Fibroblast of villous mesenchyme (primary cell): ENCODE measurements at regions not wholly inside any gene's neighbourhood (a gene's known extent, or its start where the extent isn't known, plus 50 kb on each side); places are given as distances from the start of the nearest gene placed in this dataset.

Experiments used
- DNase-seq: peaks from one replicate; pipeline ENCODE4 v3.0.0-alpha.2; 2010; ENCODE audit warnings: low read depth
- H3K4me3 ChIP-seq: 2 replicates; pipeline ENCODE4 v1.5.1; 2011; ENCODE audit warnings: low read depth, mild to moderate bottlenecking, low read length
- CTCF ChIP-seq: IDR thresholded peaks from 2 replicates; pipeline ENCODE4 v1.5.1; 2012; ENCODE audit warnings: low read depth, mild to moderate bottlenecking, low read length; ENCODE audit not compliant: insufficient read depth

GRCh38 chr9:29691145-29691544, 2117.9 kb upstream of the C9orf72 start:
- H3K4me3 ChIP-seq, result no peak overlapping the region
- TF ChIP-seq CTCF, result no peak
- peak; percentile 7 for DNase-seq

GRCh38 chr9:29691758-29692407, 2118.6 kb upstream of the C9orf72 start:
- H3K4me3 ChIP-seq, result no peak overlapping the region
- TF ChIP-seq CTCF, result peak; percentile 74
- peak; percentile 66 for DNase-seq

GRCh38 chr9:29697011-29697410, 2123.7 kb upstream of the C9orf72 start:
- H3K4me3 ChIP-seq, result no peak overlapping the region
- peak; percentile 28 for DNase-seq
- no peak for TF ChIP-seq CTCF

- no peak for TF ChIP-seq CTCF
- DNase-seq, result peak; percentile 37
- no peak overlapping the region for H3K4me3 ChIP-seq
These were observed 2128.3 kb upstream of the C9orf72 start for GRCh38 chr9:29701559-29701958.

GRCh38 chr9:29701971-29702370, 2128.7 kb upstream of the C9orf72 start:
- DNase-seq, result no peak
- no peak overlapping the region for H3K4me3 ChIP-seq
- no peak for TF ChIP-seq CTCF

GRCh38 chr9:29714860-29715259, 2141.6 kb upstream of the C9orf72 start:
- no peak for DNase-seq
- no peak for TF ChIP-seq CTCF
- H3K4me3 ChIP-seq, result no peak overlapping the region

GRCh38 chr9:29717631-29718030, 2144.3 kb upstream of the C9orf72 start:
- no peak for DNase-seq
- no peak overlapping the region for H3K4me3 ChIP-seq
- no peak for TF ChIP-seq CTCF
